ENCODE measurements at regions not wholly inside any gene's neighbourhood (a gene's known extent, or its start where the extent isn't known, plus 50 kb on each side); places are given as distances from the start of the nearest gene placed in this dataset.

DNA sequence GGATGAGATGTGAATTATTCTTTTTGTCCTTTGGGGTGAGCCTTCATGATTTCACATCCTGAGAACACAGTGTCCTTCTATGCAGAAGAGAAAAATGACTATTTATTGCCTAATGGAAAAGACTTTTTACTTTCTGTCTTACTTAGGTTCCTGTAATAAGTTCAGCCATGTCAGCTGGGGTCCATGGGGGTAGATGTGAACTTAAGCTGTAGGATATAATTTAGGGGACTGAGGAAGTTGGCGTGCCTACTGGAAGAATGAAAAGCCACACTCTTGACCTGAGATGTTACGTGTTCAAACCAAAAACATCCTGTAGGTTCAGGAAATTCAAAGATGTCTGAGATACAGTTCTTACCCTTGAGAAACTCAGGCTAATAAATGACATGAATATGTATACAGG is 660.5 kb downstream of the TOX3 start:
- Mint-ChIP-seq H3K4me3 (no peak overlapping the region), H3K9me3 (peaks cover 5% of the 10 kb centered on the region), H3K4me1 (ENCODE audit: low read depth) (no peaks in the 10 kb centered on the region), H3K27ac (no peak overlapping the region), H3K27me3 (no peaks in the 10 kb centered on the region), H3K36me3 (ENCODE audit: low read depth) (no peaks in the 10 kb centered on the region)
- H3K27me3 ChIP-seq (ENCODE audit: control insufficient read depth in 1 of 2, insufficient read depth in 2 of 2, low read length in 2 of 2) = no peaks in the 10 kb centered on the region
- DNase-seq (no peak), ATAC-seq (ENCODE audit: poor library complexity) (no peak)
- ChIA-PET POLR2A (no interaction called here), CTCF (no interaction called here)
- no peaks in the 10 kb centered on the region for H3K36me3 ChIP-seq (ENCODE audit: insufficient read depth, low read length)
- no peaks in the 10 kb centered on the region for H3K4me1 ChIP-seq (ENCODE audit: insufficient read depth, low read length)
- TF ChIP-seq, protein P1, sequence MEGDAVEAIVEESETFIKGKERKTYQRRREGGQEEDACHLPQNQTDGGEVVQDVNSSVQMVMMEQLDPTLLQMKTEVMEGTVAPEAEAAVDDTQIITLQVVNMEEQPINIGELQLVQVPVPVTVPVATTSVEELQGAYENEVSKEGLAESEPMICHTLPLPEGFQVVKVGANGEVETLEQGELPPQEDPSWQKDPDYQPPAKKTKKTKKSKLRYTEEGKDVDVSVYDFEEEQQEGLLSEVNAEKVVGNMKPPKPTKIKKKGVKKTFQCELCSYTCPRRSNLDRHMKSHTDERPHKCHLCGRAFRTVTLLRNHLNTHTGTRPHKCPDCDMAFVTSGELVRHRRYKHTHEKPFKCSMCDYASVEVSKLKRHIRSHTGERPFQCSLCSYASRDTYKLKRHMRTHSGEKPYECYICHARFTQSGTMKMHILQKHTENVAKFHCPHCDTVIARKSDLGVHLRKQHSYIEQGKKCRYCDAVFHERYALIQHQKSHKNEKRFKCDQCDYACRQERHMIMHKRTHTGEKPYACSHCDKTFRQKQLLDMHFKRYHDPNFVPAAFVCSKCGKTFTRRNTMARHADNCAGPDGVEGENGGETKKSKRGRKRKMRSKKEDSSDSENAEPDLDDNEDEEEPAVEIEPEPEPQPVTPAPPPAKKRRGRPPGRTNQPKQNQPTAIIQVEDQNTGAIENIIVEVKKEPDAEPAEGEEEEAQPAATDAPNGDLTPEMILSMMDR (IDR thresholded peaks at IDR 0.05) = no peak
- H3K9me3 ChIP-seq (ENCODE audit: control insufficient read depth in 1 of 2, insufficient read depth in 1 of 2, low read length in 2 of 2) = peaks cover 0 to 5% of the 10 kb centered on the region in 2 experiments
- H3K27ac ChIP-seq (ENCODE audit: low read depth in 1 of 2, low read length in 2 of 2) = no peak overlapping the region
- H3K4me3 ChIP-seq (ENCODE audit: low read length) = no peak overlapping the region
- intact Hi-C loops (cut with DNase I, micrococcal nuclease) = no loop called here

DNA sequence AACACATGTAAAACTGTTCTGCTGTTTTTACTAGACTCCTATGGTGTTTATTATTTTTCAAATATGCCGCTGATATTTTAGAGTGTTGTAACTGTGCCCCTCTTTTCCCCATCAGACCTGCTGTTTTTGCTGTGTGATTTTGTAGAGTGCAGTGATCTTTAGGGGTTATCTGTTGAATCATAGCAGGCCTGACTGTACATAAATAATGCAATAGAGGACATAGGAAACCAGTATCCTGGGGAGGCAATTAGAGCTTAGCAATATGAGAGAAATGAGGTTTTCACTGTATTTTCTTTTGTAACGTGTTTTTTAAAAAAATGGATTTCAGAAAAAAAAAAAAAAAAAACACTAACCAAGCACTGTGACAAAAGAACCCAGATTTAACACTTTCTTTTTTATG is 662.2 kb downstream of the TOX3 start:
- H3K9me3 Mint-ChIP-seq = peaks cover 5% of the 10 kb centered on the region
- intact Hi-C loops (cut with DNase I, micrococcal nuclease) = no loop called here
- TF ChIP-seq, protein P1 (IDR thresholded peaks at IDR 0.05) = no peak
- H3K4me1 Mint-ChIP-seq (ENCODE audit: low read depth) = no peaks in the 10 kb centered on the region
- no peaks in the 10 kb centered on the region for H3K36me3 ChIP-seq (ENCODE audit: insufficient read depth, low read length)
- no peak overlapping the region for H3K4me3 ChIP-seq (ENCODE audit: low read length)
- no peaks in the 10 kb centered on the region for H3K4me1 ChIP-seq (ENCODE audit: insufficient read depth, low read length)
- no peak overlapping the region for H3K27ac Mint-ChIP-seq
- H3K4me3 Mint-ChIP-seq = no peak overlapping the region
- no peaks in the 10 kb centered on the region for H3K27me3 ChIP-seq (ENCODE audit: control insufficient read depth in 1 of 2, insufficient read depth in 2 of 2, low read length in 2 of 2)
- H3K9me3 ChIP-seq (ENCODE audit: control insufficient read depth in 1 of 2, insufficient read depth in 1 of 2, low read length in 2 of 2) = no peaks in the 10 kb centered on the region
- no peak for DNase-seq
- no peaks in the 10 kb centered on the region for H3K36me3 Mint-ChIP-seq (ENCODE audit: low read depth)
- CTCF ChIA-PET = no interaction called here
- POLR2A ChIA-PET = no interaction called here
- H3K27me3 Mint-ChIP-seq = no peaks in the 10 kb centered on the region
- H3K27ac ChIP-seq (ENCODE audit: low read depth in 1 of 2, low read length in 2 of 2) = no peak overlapping the region
- ATAC-seq (ENCODE audit: poor library complexity) = no peak

DNA sequence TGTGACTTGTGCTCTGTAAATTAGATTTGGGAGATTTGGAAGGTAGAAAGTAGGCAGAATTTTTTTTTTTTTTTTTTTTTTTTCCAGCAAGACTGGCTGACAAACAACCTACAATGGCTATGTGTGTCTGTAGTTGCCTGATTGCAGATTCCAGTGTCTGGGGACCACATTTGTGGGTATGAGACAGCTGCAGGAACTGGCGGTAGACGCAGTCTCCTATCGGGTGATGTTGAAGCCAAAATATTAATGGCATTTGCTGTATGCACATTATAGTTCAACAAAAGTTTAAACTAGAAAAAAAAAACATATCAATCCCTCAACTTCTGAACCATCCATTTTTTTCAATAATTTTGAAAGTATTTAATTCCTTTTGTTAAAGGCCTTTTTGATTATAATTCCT is 665.2 kb downstream of the TOX3 start:
- Histone ChIP-seq H3K27me3 (ENCODE audit: control insufficient read depth in 1 of 2, insufficient read depth in 2 of 2, low read length in 2 of 2) (no peaks in the 10 kb centered on the region), H3K4me1 (ENCODE audit: insufficient read depth, low read length) (no peaks in the 10 kb centered on the region), H3K36me3 (ENCODE audit: insufficient read depth, low read length) (no peaks in the 10 kb centered on the region), H3K27ac (ENCODE audit: low read depth in 1 of 2, low read length in 2 of 2) (no peak overlapping the region), H3K9me3 (ENCODE audit: control insufficient read depth in 1 of 2, insufficient read depth in 1 of 2, low read length in 2 of 2) (no peaks in the 10 kb centered on the region), H3K4me3 (ENCODE audit: low read length) (no peak overlapping the region)
- DNase-seq (no peak), ATAC-seq (ENCODE audit: poor library complexity) (no peak)
- Mint-ChIP-seq H3K27ac (no peak overlapping the region), H3K27me3 (no peaks in the 10 kb centered on the region), H3K4me1 (ENCODE audit: low read depth) (no peaks in the 10 kb centered on the region), H3K9me3 (peaks cover 7% of the 10 kb centered on the region), H3K36me3 (ENCODE audit: low read depth) (no peaks in the 10 kb centered on the region), H3K4me3 (no peak overlapping the region)
- ChIA-PET CTCF (no interaction called here), POLR2A (no interaction called here)
- intact Hi-C loops (cut with DNase I, micrococcal nuclease) = no loop called here
- TF ChIP-seq, protein P1 (IDR thresholded peaks at IDR 0.05) = no peak
